HFFc6 (cell line): ENCODE measurements at regions not wholly inside any gene's neighbourhood (a gene's known extent, or its start where the extent isn't known, plus 50 kb on each side); places are given as distances from the start of the nearest gene placed in this dataset.
"Not testable (repeated sequence)": the region's sequence is repeated elsewhere in the genome, so short reads cannot be mapped to it uniquely, and the experiment has no call there.

Experiments used
- DNase-seq: peaks from one replicate; pipeline ENCODE4 v3.0.0-alpha.2; 2018
- H3K27ac Mint-ChIP-seq: 2 replicates; pipeline ENCODE4 v1.8.0; 2020; ENCODE audit warnings: mild to moderate bottlenecking, mixed read lengths
- H3K27me3 Mint-ChIP-seq: 2 replicates; pipeline ENCODE4 v1.8.0; 2021; ENCODE audit warnings: mild to moderate bottlenecking, moderate library complexity, mixed read lengths; ENCODE audit not compliant: insufficient read depth
- H3K36me3 Mint-ChIP-seq: 2 replicates; pipeline ENCODE4 v1.8.0; 2021; ENCODE audit warnings: low read depth, mixed read lengths
- H3K4me1 Mint-ChIP-seq: 2 replicates; pipeline ENCODE4 v1.8.0; 2020; ENCODE audit warnings: low read depth, mixed read lengths
- H3K4me3 Mint-ChIP-seq: 2 replicates; pipeline ENCODE4 v1.8.0; 2020; ENCODE audit warnings: mild to moderate bottlenecking, moderate library complexity, mixed read lengths
- H3K9me3 Mint-ChIP-seq: 2 replicates; pipeline ENCODE4 v1.8.0; 2020; ENCODE audit warnings: mild to moderate bottlenecking, mixed read lengths
- CTCF ChIP-seq: fragments of 200-600 bp; sonication (generic); IDR thresholded peaks from 2 replicates; pipeline ENCODE4 v1.5.0; 2021; ENCODE audit warnings: antibody characterized with exemption, mild to moderate bottlenecking

GRCh38 chr15:77905301-77905920 lies 172.1 kb downstream of the TBC1D2B start:
- Mint-ChIP-seq H3K4me1 (peaks cover 17% of the 10 kb centered on the region), H3K27ac (no peak overlapping the region), H3K4me3 (no peak overlapping the region), H3K9me3 (no peaks in the 10 kb centered on the region), H3K27me3 (peaks cover 11% of the 10 kb centered on the region), H3K36me3 (no peaks in the 10 kb centered on the region)
- DNase-seq: no peak
- TF ChIP-seq CTCF: no peak

GRCh38 chr15:77904901-77905300 lies 172.6 kb downstream of the TBC1D2B start:
- Mint-ChIP-seq H3K4me3 (no peak overlapping the region), H3K27ac (no peak overlapping the region)
- TF ChIP-seq CTCF: no peak; the same call in 1 of the 2 replicates

GRCh38 chr15:77904436-77904821 lies 173.1 kb downstream of the TBC1D2B start:
- no peak overlapping the region for H3K4me3 Mint-ChIP-seq
- peaks cover 17% of the 10 kb centered on the region for H3K4me1 Mint-ChIP-seq
- no peak for TF ChIP-seq CTCF
- no peaks in the 10 kb centered on the region for H3K36me3 Mint-ChIP-seq
- no peaks in the 10 kb centered on the region for H3K9me3 Mint-ChIP-seq
- no peak for DNase-seq
- no peak overlapping the region for H3K27ac Mint-ChIP-seq
- peaks cover 11% of the 10 kb centered on the region for H3K27me3 Mint-ChIP-seq

More at GRCh38 chr15:77904901-77905300, 172.6 kb downstream of the TBC1D2B start:
- Mint-ChIP-seq H3K27me3 (peaks cover 11% of the 10 kb centered on the region), H3K9me3 (no peaks in the 10 kb centered on the region), H3K36me3 (no peaks in the 10 kb centered on the region), H3K4me1 (peaks cover 17% of the 10 kb centered on the region)
- no peak for DNase-seq

- H3K27ac Mint-ChIP-seq, H3K4me3 Mint-ChIP-seq, H3K36me3 Mint-ChIP-seq, DNase-seq, H3K9me3 Mint-ChIP-seq: not testable (repeated sequence)
- H3K4me1 Mint-ChIP-seq: peaks cover 13% of the 10 kb centered on the region
- peaks cover 11% of the 10 kb centered on the region for H3K27me3 Mint-ChIP-seq
Observed at GRCh38 chr15:77903761-77904435, 173.6 kb downstream of the TBC1D2B start.

- H3K9me3 Mint-ChIP-seq, H3K36me3 Mint-ChIP-seq, H3K4me1 Mint-ChIP-seq, DNase-seq, H3K27ac Mint-ChIP-seq, H3K4me3 Mint-ChIP-seq: not testable (repeated sequence)
- peaks cover 11% of the 10 kb centered on the region for H3K27me3 Mint-ChIP-seq
- peak; percentile 88 for TF ChIP-seq CTCF
Observed at GRCh38 chr15:77902921-77903760, 174.4 kb downstream of the TBC1D2B start.
